ENCODE measurements at regions not wholly inside any gene's neighbourhood (a gene's known extent, or its start where the extent isn't known, plus 50 kb on each side); places are given as distances from the start of the nearest gene placed in this dataset.
"Not testable (repeated sequence)": the region's sequence is repeated elsewhere in the genome, so short reads cannot be mapped to it uniquely, and the experiment has no call there.

- no peak for DNase-seq (ENCODE audit: low spot score)
Observed at GRCh38 chr5:100641833-100642232, 106.7 kb downstream of the FAM174A start.

GRCh38 chr5:100643473-100643872, 108.3 kb downstream of the FAM174A start:
- DNase-seq (ENCODE audit: low spot score), result no peak

- no peak for DNase-seq (ENCODE audit: low spot score)
Observed at GRCh38 chr5:100644185-100644584, 109.0 kb downstream of the FAM174A start.

GRCh38 chr5:100644776-100645175, 109.6 kb downstream of the FAM174A start:
- no peak for DNase-seq (ENCODE audit: low spot score)

GRCh38 chr5:100646011-100646410, 110.8 kb downstream of the FAM174A start:
- DNase-seq (ENCODE audit: low spot score), result no peak

- DNase-seq (ENCODE audit: low spot score), result no peak
Observed at GRCh38 chr5:100646691-100647090, 111.5 kb downstream of the FAM174A start.

- peak; percentile 43 for DNase-seq (ENCODE audit: low spot score)
Observed at GRCh38 chr5:100647461-100648230, 112.5 kb downstream of the FAM174A start.

- no peak for DNase-seq (ENCODE audit: low spot score)
Observed at GRCh38 chr5:100654895-100655294, 119.7 kb downstream of the FAM174A start.

- not testable (repeated sequence) for DNase-seq (ENCODE audit: low spot score)
Observed at GRCh38 chr5:100656771-100657170, 121.6 kb downstream of the FAM174A start.

GRCh38 chr5:100659080-100659795, 124.1 kb downstream of the FAM174A start:
- no peak for DNase-seq (ENCODE audit: low spot score)

- no peak for DNase-seq (ENCODE audit: low spot score)
Observed at GRCh38 chr5:100664140-100664539, 129.0 kb downstream of the FAM174A start.

- DNase-seq (ENCODE audit: low spot score), result no peak
Observed at GRCh38 chr5:100667161-100667630, 132.0 kb downstream of the FAM174A start.

- no peak for DNase-seq (ENCODE audit: low spot score)
Observed at GRCh38 chr5:100668511-100668910, 133.3 kb downstream of the FAM174A start.

- peak; percentile 7 for DNase-seq (ENCODE audit: low spot score)
Observed at GRCh38 chr5:100676817-100677631, 141.8 kb downstream of the FAM174A start.

GRCh38 chr5:100682625-100683024, 147.5 kb downstream of the FAM174A start:
- DNase-seq (ENCODE audit: low spot score), result no peak

- no peak for DNase-seq (ENCODE audit: low spot score)
Observed at GRCh38 chr5:100683881-100684280, 148.7 kb downstream of the FAM174A start.

- not testable (repeated sequence) for DNase-seq (ENCODE audit: low spot score)
Observed at GRCh38 chr5:100685122-100685521, 149.9 kb downstream of the FAM174A start.

GRCh38 chr5:100688834-100689233, 153.7 kb downstream of the FAM174A start:
- not testable (repeated sequence) for DNase-seq (ENCODE audit: low spot score)

- no peak for DNase-seq (ENCODE audit: low spot score)
Observed at GRCh38 chr5:100690036-100690560, 154.9 kb downstream of the FAM174A start.

- DNase-seq (ENCODE audit: low spot score), result no peak
Observed at GRCh38 chr5:100691085-100691484, 155.9 kb downstream of the FAM174A start.

GRCh38 chr5:100691548-100691947, 156.4 kb downstream of the FAM174A start:
- DNase-seq (ENCODE audit: low spot score), result peak; percentile 71

GRCh38 chr5:100693481-100693880, 158.3 kb downstream of the FAM174A start:
- DNase-seq (ENCODE audit: low spot score), result peak; percentile 27

All from umbilical cord (tissue), 1 donor.